Neural crest cell (in vitro differentiated cells): ENCODE measurements at regions not wholly inside any gene's neighbourhood (a gene's known extent, or its start where the extent isn't known, plus 50 kb on each side); places are given as distances from the start of the nearest gene placed in this dataset.

ENCODE experiments used
- DNase-seq: peaks from one replicate; pipeline ENCODE4 v3.0.0; 2021; ENCODE audit warnings: low read depth, mixed read lengths, low spot score
- H3K27ac Mint-ChIP-seq: one replicate; pipeline ENCODE4 v1.8.0; 2021; ENCODE audit warnings: mild to moderate bottlenecking, mixed read lengths; ENCODE audit not compliant: unreplicated experiment
- H3K27me3 Mint-ChIP-seq: 2 replicates; pipeline ENCODE4 v1.8.0; 2021; ENCODE audit warnings: low read depth, mild to moderate bottlenecking, mixed read lengths
- H3K36me3 Mint-ChIP-seq: 2 replicates; pipeline ENCODE4 v1.8.0; 2021; ENCODE audit warnings: low read depth, mild to moderate bottlenecking, mixed read lengths
- H3K4me1 Mint-ChIP-seq: 2 replicates; pipeline ENCODE4 v1.8.0; 2021; ENCODE audit warnings: mixed read lengths
- H3K4me3 Mint-ChIP-seq: one replicate; pipeline ENCODE4 v1.8.0; 2021; ENCODE audit warnings: mild to moderate bottlenecking, mixed read lengths
- H3K9me3 Mint-ChIP-seq: 2 replicates; pipeline ENCODE4 v1.8.0; 2021; ENCODE audit warnings: mixed read lengths
- TF ChIP-seq, protein P1 (sequence below): fragments of 200-600 bp; sonication (generic); conservative IDR thresholded peaks from 2 replicates; pipeline ENCODE4 v1.5.0; 2021; ENCODE audit warnings: antibody characterized with exemption, mild to moderate bottlenecking

DNA sequence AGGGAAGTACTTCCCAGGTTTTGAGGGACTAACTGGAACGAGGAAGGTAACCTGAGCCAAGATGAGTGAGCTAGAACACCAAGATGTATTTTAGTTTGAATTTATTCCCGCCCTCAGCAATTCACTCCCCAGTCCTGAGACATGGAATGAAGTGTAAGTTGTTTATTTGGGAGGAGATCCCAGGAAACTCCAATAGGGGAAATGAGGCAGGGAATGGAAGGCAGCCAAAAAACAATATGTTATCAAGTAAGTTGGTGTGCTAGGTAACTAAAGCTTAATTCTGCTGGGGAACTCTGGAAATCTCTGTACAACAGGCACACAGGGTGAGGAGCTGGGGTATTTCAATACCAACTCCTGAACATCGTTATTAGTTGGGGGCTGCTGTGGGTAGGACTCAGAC, 189.7 kb upstream of the HDAC9 start:
- Mint-ChIP-seq H3K4me3 (no peak overlapping the region), H3K9me3 (no peaks in the 10 kb centered on the region), H3K36me3 (no peaks in the 10 kb centered on the region), H3K4me1 (no peaks in the 10 kb centered on the region), H3K27me3 (no peaks in the 10 kb centered on the region), H3K27ac (no peak overlapping the region)
- no peak for DNase-seq
- TF ChIP-seq, protein P1, sequence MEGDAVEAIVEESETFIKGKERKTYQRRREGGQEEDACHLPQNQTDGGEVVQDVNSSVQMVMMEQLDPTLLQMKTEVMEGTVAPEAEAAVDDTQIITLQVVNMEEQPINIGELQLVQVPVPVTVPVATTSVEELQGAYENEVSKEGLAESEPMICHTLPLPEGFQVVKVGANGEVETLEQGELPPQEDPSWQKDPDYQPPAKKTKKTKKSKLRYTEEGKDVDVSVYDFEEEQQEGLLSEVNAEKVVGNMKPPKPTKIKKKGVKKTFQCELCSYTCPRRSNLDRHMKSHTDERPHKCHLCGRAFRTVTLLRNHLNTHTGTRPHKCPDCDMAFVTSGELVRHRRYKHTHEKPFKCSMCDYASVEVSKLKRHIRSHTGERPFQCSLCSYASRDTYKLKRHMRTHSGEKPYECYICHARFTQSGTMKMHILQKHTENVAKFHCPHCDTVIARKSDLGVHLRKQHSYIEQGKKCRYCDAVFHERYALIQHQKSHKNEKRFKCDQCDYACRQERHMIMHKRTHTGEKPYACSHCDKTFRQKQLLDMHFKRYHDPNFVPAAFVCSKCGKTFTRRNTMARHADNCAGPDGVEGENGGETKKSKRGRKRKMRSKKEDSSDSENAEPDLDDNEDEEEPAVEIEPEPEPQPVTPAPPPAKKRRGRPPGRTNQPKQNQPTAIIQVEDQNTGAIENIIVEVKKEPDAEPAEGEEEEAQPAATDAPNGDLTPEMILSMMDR, result no peak

DNA sequence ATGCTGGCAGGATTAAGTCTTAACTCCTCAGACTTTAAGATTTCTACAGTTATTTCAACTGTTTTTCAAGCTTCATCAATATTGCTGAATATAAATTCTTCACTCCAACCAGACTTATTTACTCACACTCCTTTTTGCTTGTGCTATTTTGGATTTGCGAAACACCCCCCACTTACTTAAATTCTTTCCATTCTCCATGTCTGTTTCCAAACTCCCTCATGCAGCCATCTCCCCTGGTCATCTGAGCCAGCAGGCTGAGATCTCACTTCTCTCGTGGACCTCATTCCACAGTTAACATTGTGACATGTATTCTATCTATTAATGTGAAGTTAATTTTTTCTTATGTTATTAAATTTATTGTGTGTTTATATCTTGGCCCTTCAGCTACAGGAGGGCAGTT, 188.9 kb upstream of the HDAC9 start:
- Mint-ChIP-seq H3K9me3 (no peaks in the 10 kb centered on the region), H3K27me3 (no peaks in the 10 kb centered on the region), H3K27ac (no peak overlapping the region), H3K4me3 (no peak overlapping the region), H3K36me3 (no peaks in the 10 kb centered on the region), H3K4me1 (no peaks in the 10 kb centered on the region)
- TF ChIP-seq, protein P1, result no peak
- DNase-seq, result no peak

DNA sequence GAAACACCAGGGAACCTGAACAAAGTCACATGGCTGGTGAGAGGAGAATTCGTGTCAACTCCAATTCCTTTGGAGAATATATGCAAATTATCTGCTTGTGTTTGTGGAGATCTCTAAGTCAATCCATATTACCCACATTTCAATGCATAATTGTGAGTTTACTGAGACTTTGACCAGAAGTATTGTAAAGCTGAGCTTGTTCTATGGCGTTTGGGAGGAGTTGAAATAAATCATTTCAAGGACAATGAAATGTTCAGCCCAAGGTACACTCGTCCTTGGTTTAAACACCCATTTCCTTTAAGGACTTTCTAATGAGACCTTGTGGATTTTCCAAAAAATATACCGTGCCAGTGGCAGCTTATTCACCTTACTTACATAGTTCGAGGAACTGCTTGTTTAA, 186.6 kb upstream of the HDAC9 start:
- no peak for DNase-seq
- H3K4me1 Mint-ChIP-seq, result no peaks in the 10 kb centered on the region
- no peak overlapping the region for H3K4me3 Mint-ChIP-seq
- H3K36me3 Mint-ChIP-seq, result no peaks in the 10 kb centered on the region
- TF ChIP-seq, protein P1, result no peak
- no peaks in the 10 kb centered on the region for H3K9me3 Mint-ChIP-seq
- H3K27ac Mint-ChIP-seq, result no peak overlapping the region
- no peaks in the 10 kb centered on the region for H3K27me3 Mint-ChIP-seq

DNA sequence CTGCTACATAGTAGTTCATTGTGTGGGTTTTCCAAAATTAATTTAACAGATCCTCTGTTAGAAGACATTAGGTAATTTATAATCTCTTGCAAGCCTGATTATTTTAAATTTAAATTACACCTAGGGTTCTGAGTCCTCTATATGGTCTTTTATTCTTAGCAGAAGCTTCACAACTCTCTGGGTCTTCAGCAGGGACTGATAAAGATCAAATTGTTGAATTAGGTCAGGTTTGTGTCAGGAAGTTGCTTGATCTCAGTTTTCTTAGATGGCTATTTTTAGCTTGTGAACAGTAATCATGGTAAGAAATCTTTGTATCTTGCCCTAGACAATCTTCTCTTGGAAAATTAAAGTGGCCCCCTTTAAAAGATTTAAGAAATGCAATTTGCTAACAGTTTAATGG, 183.1 kb upstream of the HDAC9 start:
- H3K4me3 Mint-ChIP-seq, result no peak overlapping the region
- no peaks in the 10 kb centered on the region for H3K36me3 Mint-ChIP-seq
- no peaks in the 10 kb centered on the region for H3K4me1 Mint-ChIP-seq
- no peak for DNase-seq
- H3K27ac Mint-ChIP-seq, result no peak overlapping the region
- TF ChIP-seq, protein P1, result no peak
- H3K27me3 Mint-ChIP-seq, result no peaks in the 10 kb centered on the region
- H3K9me3 Mint-ChIP-seq, result no peaks in the 10 kb centered on the region

DNA sequence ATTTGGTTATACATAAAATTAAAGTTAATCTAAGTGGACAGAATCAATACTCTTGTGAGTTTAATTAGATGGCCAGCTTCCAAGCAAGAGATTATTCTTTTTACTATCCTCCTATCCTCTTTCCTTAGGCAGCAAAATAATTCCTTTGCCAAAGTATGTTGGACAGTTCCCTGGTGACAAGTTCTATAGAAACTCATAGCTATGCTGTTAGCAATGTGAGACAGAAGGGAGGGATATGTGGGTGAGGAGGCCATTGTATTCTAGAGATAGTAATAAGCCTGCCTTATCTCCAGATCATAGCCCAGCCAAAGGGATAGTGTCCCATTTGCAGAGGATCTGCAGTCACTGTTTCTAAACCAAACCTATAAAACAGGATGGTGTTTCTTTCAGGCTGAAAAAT, 181.6 kb upstream of the HDAC9 start:
- TF ChIP-seq, protein P1, result no peak
- H3K4me3 Mint-ChIP-seq, result no peak overlapping the region

DNA sequence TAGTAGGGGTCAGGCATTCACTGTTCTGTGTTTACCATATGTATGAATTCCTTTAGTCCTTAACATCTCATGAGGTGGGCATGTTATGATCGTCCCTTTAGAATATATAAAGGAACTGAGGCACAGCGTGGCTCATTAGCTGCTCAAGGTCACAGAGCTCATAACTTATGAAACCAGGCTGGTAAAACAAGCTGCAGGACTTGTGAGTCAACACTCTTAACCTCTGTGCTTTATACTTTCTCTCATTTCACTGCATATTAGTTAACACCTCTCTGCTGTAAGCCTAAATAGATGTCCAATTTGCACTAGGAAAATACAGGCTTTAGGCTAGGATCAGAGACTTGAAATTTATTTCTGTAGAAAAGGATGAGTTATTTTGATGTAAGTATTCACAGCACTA, 180.3 kb upstream of the HDAC9 start:
- Mint-ChIP-seq H3K4me1 (no peaks in the 10 kb centered on the region), H3K4me3 (no peak overlapping the region), H3K27me3 (no peaks in the 10 kb centered on the region)

More for the DNA sequence above, 181.6 kb upstream of the HDAC9 start:
- Mint-ChIP-seq H3K4me1 (no peaks in the 10 kb centered on the region), H3K27me3 (no peaks in the 10 kb centered on the region), H3K36me3 (no peaks in the 10 kb centered on the region), H3K9me3 (no peaks in the 10 kb centered on the region), H3K27ac (no peak overlapping the region)
- DNase-seq, result no peak

More for the DNA sequence above, 180.3 kb upstream of the HDAC9 start:
- Mint-ChIP-seq H3K36me3 (no peaks in the 10 kb centered on the region), H3K9me3 (no peaks in the 10 kb centered on the region), H3K27ac (no peak overlapping the region)
- DNase-seq, result no peak
- TF ChIP-seq, protein P1, result no peak
